22Rv1 (cell line): ENCODE measurements at regions not wholly inside any gene's neighbourhood (a gene's known extent, or its start where the extent isn't known, plus 50 kb on each side); places are given as distances from the start of the nearest gene placed in this dataset.

Source experiments
- H3K27ac ChIP-seq: fragments of 450-650 bp; 2 replicates; pipeline ENCODE4 v1.5.1; 2017
- ZFX ChIP-seq: fragments of 450-650 bp; IDR thresholded peaks from 2 replicates; pipeline ENCODE4 v1.6.1; 2017; ENCODE audit warnings: antibody characterized with exemption, borderline replicate concordance
- TF ChIP-seq, protein P1 (sequence below): fragments of 450-650 bp; IDR thresholded peaks from 2 replicates; pipeline ENCODE4 v1.5.1; 2017; ENCODE audit warnings: mild to moderate bottlenecking

DNA sequence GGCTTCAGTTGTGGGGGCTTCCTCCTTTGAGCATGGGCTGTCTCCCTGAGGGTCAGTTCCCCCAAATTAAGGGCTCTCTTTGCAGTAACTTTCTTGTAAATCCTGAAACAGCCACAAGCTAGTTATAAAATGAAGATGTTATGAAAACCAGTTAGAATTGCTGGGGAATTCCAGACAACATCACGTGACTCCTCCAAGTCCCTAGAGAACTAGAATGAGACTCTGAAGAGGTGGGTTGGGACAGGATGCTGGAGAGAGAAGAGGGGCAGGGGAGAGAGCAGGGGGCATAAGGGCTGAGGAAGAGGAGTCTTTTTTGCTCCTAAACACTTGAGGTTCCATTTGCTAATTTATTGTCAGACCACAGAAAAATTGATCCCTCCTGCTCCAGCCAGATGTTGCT, 380.3 kb downstream of the DHX35 start:
- TF ChIP-seq, protein P1, sequence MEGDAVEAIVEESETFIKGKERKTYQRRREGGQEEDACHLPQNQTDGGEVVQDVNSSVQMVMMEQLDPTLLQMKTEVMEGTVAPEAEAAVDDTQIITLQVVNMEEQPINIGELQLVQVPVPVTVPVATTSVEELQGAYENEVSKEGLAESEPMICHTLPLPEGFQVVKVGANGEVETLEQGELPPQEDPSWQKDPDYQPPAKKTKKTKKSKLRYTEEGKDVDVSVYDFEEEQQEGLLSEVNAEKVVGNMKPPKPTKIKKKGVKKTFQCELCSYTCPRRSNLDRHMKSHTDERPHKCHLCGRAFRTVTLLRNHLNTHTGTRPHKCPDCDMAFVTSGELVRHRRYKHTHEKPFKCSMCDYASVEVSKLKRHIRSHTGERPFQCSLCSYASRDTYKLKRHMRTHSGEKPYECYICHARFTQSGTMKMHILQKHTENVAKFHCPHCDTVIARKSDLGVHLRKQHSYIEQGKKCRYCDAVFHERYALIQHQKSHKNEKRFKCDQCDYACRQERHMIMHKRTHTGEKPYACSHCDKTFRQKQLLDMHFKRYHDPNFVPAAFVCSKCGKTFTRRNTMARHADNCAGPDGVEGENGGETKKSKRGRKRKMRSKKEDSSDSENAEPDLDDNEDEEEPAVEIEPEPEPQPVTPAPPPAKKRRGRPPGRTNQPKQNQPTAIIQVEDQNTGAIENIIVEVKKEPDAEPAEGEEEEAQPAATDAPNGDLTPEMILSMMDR: no peak
- TF ChIP-seq ZFX: no peak
- H3K27ac ChIP-seq: no peak overlapping the region

DNA sequence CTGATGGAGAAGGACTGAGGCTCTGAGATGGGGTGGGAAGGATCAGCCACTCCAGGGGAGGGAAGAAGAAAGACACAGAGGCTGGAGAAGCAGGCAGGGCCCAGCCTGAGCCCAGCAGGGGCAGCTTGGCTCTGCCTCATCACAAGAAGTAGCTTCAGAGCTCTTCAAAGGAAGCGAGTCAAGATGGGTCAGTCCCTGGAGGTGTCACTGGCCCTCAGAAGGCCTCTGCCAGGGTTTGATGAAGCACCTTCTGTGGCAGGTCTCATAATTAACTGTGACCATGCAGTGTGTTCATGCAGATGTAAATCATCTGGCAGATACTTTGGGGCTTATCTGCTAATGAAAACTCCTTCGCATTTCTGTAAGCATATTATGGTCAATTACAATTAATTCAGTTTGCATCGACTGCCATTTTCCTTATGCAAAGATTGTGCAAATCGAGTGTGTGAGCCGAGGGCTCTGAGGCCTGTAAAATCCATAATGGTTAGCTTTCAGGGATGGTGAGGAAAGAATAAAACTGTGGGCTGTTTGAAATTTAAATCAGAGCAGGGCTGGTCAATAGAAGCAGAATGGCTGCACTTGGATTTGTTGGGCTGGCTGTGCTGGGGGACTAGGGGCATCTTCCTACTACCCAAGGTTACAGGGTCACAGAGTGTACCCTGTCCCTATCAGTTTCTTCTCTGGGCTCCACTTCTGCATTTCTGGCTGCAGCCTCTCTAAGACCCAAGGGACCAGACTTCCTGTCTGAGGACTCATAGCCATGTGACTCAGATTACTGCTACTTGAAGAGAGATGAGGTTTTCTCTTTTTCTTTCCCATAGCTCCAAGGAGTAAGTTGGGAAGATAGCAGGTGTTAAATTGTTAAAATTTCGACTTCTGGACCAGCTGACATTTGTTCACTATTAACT, 376.6 kb downstream of the DHX35 start:
- TF ChIP-seq ZFX: no peak
- no peak overlapping the region for H3K27ac ChIP-seq

DNA sequence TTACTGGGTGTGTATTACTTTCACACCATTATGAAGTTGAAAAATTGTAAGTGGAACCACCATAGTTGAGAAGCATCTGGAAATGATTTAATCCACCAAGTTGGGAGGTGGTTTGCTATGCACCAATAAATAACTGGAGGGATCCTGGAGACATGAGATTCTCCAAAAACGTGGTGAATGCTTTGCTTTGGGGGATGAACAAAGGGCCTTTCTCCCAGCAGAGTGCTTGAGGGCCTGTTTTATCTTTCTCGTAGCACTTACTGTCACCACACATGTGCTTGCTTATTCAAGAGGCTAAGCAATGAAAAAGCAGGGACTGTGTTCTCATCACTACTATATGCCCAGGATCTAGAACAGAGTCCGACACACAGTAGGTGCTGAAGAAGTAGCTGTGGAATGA, 371.1 kb downstream of the DHX35 start:
- TF ChIP-seq ZFX: no peak
- TF ChIP-seq, protein P1: no peak
- H3K27ac ChIP-seq: no peak overlapping the region

DNA sequence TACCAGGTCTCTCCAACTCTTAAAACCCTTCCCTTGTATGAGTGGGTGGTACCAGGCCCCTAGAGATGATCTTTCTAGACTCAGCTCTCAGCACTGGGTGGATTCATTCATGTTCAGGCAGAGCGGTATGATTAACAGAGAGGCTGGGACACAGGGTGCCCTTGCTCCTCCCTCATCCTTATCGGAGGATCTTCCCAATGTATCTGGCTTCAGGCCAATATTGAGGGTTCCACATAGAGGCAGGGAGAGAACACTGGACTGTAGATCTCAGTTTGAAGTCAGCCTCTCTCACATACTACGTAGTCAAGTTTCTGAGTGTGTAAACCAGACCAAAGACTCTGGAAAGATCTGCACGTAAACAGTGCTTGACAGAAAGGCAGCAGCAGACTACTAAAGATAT, 366.2 kb downstream of the DHX35 start:
- H3K27ac ChIP-seq: no peak overlapping the region
- no peak for TF ChIP-seq ZFX
- TF ChIP-seq, protein P1: no peak

DNA sequence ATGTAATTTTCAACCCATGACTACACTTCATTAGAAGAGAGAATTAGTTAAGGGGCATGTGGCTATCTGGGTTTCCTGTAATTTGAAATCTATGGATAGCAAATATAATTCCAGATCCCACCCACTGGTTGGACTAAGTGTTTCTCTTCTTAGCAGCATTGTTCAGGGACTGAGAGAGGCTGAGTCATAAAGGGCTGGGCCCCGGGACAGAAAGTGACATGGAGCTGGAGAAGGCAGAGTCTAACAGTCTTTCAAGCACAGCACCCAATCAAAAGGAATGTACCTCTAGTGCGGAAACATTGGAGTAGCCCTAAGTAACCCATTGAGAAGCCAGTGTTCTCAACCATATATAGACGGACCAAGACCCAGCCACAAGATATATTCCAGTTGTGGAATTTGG, 363.9 kb downstream of the DHX35 start:
- no peak overlapping the region for H3K27ac ChIP-seq
- TF ChIP-seq, protein P1: no peak
- TF ChIP-seq ZFX: no peak

DNA sequence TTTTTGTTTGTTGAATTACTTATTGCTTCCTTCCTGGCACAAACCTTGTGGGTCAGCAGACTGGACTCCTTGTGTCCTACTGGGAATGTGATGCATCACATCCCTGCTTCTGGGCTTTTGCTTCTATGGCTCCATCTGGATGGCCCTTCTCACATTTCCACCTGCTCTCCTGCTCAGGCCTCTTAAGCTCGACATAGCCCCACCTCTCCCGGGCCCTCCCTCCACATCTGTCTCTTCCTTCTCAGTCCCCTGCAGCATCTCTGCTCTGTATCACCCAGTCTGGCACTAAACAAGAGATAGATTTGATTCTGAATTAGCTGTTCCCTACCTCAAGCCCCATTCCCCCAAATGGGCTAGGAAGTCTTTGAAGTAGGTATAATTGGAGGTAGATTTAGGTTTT, 356.8 kb downstream of the DHX35 start:
- TF ChIP-seq ZFX: no peak
- TF ChIP-seq, protein P1: no peak
- no peak overlapping the region for H3K27ac ChIP-seq

DNA sequence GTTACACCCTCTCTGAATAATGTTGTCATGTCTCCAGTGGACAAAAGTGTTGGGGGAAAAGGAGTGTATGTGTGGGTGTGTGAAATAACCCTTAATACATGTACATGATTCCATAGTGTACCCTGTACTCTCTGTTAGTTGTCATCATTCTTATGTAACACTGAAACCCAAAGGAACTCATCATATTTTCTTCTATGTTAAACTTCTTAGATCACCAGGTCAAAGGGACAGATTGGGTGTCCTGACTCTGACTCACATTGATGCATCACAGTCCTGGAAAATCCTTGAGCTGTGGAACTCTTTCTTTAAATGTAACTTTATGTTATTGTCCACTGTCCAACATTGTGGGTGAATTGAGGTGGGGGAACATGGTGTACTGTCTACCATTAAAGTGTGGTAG, 350.5 kb downstream of the DHX35 start:
- TF ChIP-seq, protein P1: no peak
- TF ChIP-seq ZFX: no peak
- H3K27ac ChIP-seq: no peak overlapping the region
